ENCODE measurements at regions not wholly inside any gene's neighbourhood (a gene's known extent, or its start where the extent isn't known, plus 50 kb on each side); places are given as distances from the start of the nearest gene placed in this dataset.

- CTCF ChIA-PET: interaction anchor here (0.8 to 1.5 kb wide), 2 partner anchors 10 to 21 kb away, joined by 3 to 7 read pairs; no protein-coding TSS in a partner anchor
- no peak for ATAC-seq
- no peak for TF ChIP-seq SRF (IDR thresholded peaks at IDR 0.05; ENCODE audit: low read depth in 2 of 2, low read length in 2 of 2)
- TF ChIP-seq BHLHE40 (IDR thresholded peaks at IDR 0.05; ENCODE audit: borderline replicate concordance in 1 of 2, low read depth in 2 of 2, low read length in 1 of 2): no peak
- TF ChIP-seq CREB1 (IDR thresholded peaks at IDR 0.05; ENCODE audit: low read depth): no peak
- TF ChIP-seq TCF12 (IDR thresholded peaks at IDR 0.05; ENCODE audit: low read depth, low read length): no peak
- TF ChIP-seq ESRRA (IDR thresholded peaks at IDR 0.05; ENCODE audit: low read length): no peak
- no peak for TF ChIP-seq SP1 (IDR thresholded peaks at IDR 0.05; ENCODE audit: low read depth, low read length)
- no peak for TF ChIP-seq SMAD5 (IDR thresholded peaks at IDR 0.05; ENCODE audit: low read depth)
- TF ChIP-seq POLR2AphosphoS2 (IDR thresholded peaks at IDR 0.05; ENCODE audit: low read depth, low read length): no peak
- TF ChIP-seq TBL1XR1 (IDR thresholded peaks at IDR 0.05; ENCODE audit: low read depth, low read length): no peak
- TF ChIP-seq SMC3 (IDR thresholded peaks at IDR 0.05; ENCODE audit: borderline replicate concordance, low read length): no peak
- no peak for TF ChIP-seq E4F1 (IDR thresholded peaks at IDR 0.05; ENCODE audit: borderline replicate concordance, partially characterized antibody)
- no peak for TF ChIP-seq E2F4 (IDR thresholded peaks at IDR 0.05; ENCODE audit: low read depth, low read length)
- TF ChIP-seq USF2 (IDR thresholded peaks at IDR 0.05; ENCODE audit: borderline replicate concordance, low read depth, low read length): no peak
- TF ChIP-seq SPI1 (IDR thresholded peaks at IDR 0.05; ENCODE audit: borderline replicate concordance, insufficient read depth, low read depth, low read length): no peak
- TF ChIP-seq ZBTB11 (CRISPR knock-in tag; IDR thresholded peaks at IDR 0.05): no peak
- no peak for TF ChIP-seq ZZZ3 (IDR thresholded peaks at IDR 0.05; ENCODE audit: control insufficient read depth, insufficient read length, low read depth)
Observed at GRCh38 chr12:3973269-3973884, 100.2 kb upstream of the PARP11 start.

More at GRCh38 chr12:3973269-3973884, 100.2 kb upstream of the PARP11 start:
- 44% methylated on average over 14 of the region's 14 CpGs for WGBS (ENCODE audit: insufficient coverage, insufficient replicate concordance, low lambda C conversion rate, missing lambda C conversion rate)
- no peak overlapping the region for H3K4me2 ChIP-seq (ENCODE audit: control insufficient read depth, insufficient read depth)
- H3K79me2 ChIP-seq (ENCODE audit: control insufficient read depth, insufficient read depth, low read length): no peaks in the 10 kb centered on the region
- no peak overlapping the region for H3K9ac ChIP-seq (ENCODE audit: control insufficient read depth, insufficient read depth, low read length)
- H3K4me3 ChIP-seq: no peak overlapping the region
- FAIRE-seq (no peak), DNase-seq (ENCODE audit: low read depth, low spot score) (no peak)
- BruUV-seq (replicated peaks): no TSS peak
- H3K27ac ChIP-seq (ENCODE audit: control insufficient read depth, insufficient read depth): no peak overlapping the region
- in situ Hi-C loops (cut with MboI) (no loop called here), intact Hi-C loops (cut with micrococcal nuclease; ENCODE audit: unreplicated experiment) (no loop called here)
- ChIA-PET SMC1A (ENCODE audit: uncharacterized antibody, unreplicated experiment) (interaction anchor here (0.9 kb wide), 1 partner anchor 13 kb away, joined by 3 read pairs; no protein-coding TSS in a partner anchor), POLR2A (no interaction called here), RAD21 (ENCODE audit: unreplicated experiment) (interaction anchor here (0.8 to 1.7 kb wide), 3 partner anchors 11 to 243 kb away, joined by 3 to 5 read pairs (median 3); no protein-coding TSS in a partner anchor)
- no peaks in the 10 kb centered on the region; the same call in 2 of the 3 replicates for H3K9me3 ChIP-seq (replicated peaks; ENCODE audit: control insufficient read depth, insufficient read depth, low read length)
- H2AFZ ChIP-seq (ENCODE audit: control insufficient read depth, low read depth, low read length): no peak overlapping the region
- no peaks in the 10 kb centered on the region for H4K20me1 ChIP-seq (ENCODE audit: control insufficient read depth, insufficient read depth)
- H3K27me3 ChIP-seq (replicated peaks in 1 of 2; ENCODE audit: control insufficient read depth in 2 of 2, insufficient read depth in 2 of 2, low read length in 1 of 2): no peaks in the 10 kb centered on the region
- H3K36me3 ChIP-seq (ENCODE audit: control insufficient read depth in 2 of 2, insufficient read depth in 2 of 2, low read length in 1 of 2): no peaks in the 10 kb centered on the region
- H3K4me1 ChIP-seq (ENCODE audit: control insufficient read depth, insufficient read depth, low read length): peaks cover 4% of the 10 kb centered on the region
